Right hindlimb (tissue), 1 donor: ENCODE measurements at regions not wholly inside any gene's neighbourhood (a gene's known extent, or its start where the extent isn't known, plus 50 kb on each side); places are given as distances from the start of the nearest gene placed in this dataset.
"Not testable (repeated sequence)": the region's sequence is repeated elsewhere in the genome, so short reads cannot be mapped to it uniquely, and the experiment has no call there.

Source experiments
- DNase-seq: peaks from one replicate; pipeline ENCODE4 v3.0.0-alpha.2; 2018

GRCh38 chr20:46785958-46786357 is 76.5 kb downstream of the SLC2A10 start:
- no peak for DNase-seq

GRCh38 chr20:46786566-46786965 is 77.1 kb downstream of the SLC2A10 start:
- DNase-seq, result no peak

- no peak for DNase-seq
These were observed 78.7 kb downstream of the SLC2A10 start for GRCh38 chr20:46787991-46788762.

DNA sequence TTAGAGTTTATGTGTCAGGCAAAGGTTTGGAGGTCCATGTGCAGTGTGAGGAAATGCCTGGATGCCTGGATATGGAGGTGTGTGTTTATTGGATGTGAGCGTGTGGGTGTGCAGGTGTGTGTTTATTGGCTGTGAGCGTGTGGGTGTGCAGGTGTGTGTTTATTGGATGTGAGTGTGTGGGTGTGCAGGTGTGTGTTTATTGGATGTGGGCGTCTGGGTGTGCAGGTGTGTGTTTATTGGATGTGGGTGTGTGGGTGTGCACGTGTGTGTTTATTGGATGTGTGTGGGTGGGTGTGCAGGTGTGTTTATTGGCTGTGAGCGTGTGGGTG is 79.3 kb downstream of the SLC2A10 start:
- DNase-seq, result not testable (repeated sequence)

GRCh38 chr20:46789339-46790028 is 80.0 kb downstream of the SLC2A10 start:
- DNase-seq, result no peak

GRCh38 chr20:46791722-46792416 is 82.4 kb downstream of the SLC2A10 start:
- no peak for DNase-seq

DNA sequence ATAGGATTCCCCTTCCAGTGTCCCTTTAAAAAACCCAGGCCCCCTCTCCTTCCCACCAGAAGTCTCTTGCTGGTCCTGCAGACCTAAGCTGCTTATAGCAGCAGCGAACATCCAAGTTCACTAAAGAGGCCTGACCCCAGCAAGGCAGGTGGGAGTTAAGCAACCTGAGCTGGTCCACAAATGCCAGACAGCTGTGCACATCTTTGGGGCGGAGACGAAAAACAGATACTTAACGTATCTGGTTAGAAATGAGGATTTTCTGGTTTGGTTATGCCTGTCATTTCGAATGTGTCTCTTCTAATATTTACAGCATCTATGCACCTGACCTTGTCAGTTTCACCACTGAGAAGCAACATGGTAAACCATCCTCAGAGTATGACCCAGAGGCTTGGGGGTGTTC is 87.8 kb downstream of the SLC2A10 start:
- no peak for DNase-seq

DNA sequence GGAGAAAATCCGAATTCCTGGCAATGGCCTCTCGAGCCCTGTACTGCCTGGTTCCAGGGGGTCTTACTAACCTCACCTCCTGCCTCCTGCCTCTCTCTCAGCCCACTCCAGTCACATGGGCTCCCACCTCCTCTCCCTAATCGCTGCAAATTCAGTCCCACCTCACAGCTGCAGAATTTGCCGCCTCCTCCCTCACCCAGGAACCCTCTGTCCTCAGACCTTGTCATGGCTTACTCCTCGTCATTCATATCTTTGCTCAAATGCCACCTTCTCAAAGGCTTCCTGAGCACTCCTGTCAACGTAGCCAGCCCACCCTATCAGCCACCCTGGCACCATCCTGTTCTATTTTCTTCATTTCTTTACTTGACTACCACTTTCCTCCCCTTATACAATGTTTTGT is 89.0 kb downstream of the SLC2A10 start:
- DNase-seq, result no peak

DNA sequence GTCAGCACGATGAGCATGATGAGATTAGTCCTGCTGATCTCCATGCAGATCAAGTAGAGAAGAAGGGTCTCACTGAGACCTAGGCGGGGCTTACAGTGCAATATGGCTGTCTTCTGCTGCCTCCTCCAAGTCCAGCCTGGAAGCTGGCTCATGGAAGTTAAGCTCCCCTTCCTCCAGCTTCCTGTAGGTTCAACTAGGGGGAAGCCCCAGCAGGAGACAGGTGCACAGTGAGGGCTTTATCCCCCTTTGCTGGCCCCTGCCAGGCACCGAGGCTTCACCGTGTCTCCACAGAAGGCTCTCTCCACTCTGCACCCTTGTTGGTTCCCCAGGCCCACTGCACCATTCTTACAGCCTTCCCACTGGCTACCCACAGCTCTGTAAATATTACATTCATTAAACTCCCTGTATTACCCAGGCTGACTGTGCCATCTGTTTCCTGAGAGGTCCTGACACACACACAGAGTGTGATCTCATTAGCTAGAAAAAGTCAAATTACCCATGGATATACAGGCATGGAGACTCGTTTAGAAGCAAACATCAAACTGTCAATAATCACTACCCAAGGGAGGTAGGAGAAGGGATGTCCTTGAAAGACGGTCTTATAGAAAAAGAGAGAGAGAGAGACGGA is 90.4 kb downstream of the SLC2A10 start:
- DNase-seq, result no peak

GRCh38 chr20:46800409-46800804 is 91.0 kb downstream of the SLC2A10 start:
- DNase-seq, result no peak

- no peak for DNase-seq
These were observed 91.7 kb downstream of the SLC2A10 start for GRCh38 chr20:46801003-46801702.

GRCh38 chr20:46802722-46803121 is 91.9 kb upstream of the EYA2 start:
- DNase-seq, result no peak

DNA sequence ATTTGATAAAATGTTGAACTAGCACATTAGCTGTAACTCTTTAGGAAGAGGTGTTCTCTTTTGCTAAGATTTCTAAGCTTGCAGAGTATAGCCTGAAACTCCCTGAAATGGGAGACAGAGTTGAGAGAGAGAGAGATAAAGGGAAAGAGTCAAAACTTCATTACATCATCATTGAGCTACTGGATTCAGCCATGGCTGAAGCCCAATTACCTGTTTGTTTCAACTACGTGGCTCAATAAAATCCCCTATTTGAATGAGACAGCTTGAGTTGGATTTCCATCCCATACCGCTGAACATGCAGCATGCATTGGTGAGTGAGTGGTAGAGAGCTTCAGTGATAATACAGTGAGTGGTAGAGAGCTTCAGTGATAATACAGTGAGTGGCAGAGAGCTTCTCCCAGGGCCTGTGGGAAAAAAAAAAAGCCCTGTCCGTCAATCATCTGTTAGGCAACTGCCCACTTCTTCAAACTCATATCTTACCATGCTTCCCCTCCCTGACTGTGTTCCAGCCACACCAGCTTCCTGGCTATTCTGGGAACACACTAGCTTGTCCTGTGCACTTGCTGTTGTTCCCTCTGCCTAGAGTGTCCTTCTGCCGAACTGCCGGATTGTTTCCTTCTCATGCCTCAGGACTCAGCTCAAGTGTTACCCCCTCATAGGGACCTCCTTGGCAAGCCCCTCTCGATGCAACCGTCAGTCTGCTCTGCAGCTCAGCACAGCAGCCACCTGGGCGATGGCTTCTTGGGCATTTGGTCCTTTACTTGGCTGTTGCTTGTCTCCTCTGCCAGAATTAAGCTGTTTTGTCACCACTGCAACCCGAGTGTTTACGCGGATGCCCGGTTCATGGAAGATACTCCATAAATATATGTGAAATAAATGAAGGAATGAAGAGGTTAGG is 91.3 kb upstream of the EYA2 start:
- DNase-seq, result no peak

DNA sequence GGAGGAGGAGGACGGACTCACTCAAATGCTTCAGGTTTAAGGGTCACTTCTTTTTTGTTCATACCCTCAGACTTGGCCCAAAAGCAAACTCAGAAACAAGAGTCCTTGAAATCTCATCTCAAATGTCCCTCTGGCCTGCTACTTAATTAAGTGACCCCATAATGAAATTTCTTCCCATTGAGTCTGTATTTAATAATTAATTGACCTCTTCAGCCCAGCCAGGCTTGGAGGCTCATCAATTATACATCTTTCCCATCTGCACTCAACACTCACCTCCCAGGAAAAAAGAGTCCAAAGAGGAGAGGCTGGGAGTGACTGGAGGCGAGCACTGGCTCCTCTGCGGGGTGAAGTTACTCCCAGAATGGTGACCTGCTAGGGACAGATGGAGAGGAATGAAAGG is 90.5 kb upstream of the EYA2 start:
- no peak for DNase-seq

- DNase-seq, result no peak
These were observed 88.8 kb upstream of the EYA2 start for GRCh38 chr20:46805836-46806235.

GRCh38 chr20:46807998-46808397 is 86.6 kb upstream of the EYA2 start:
- DNase-seq, result no peak

DNA sequence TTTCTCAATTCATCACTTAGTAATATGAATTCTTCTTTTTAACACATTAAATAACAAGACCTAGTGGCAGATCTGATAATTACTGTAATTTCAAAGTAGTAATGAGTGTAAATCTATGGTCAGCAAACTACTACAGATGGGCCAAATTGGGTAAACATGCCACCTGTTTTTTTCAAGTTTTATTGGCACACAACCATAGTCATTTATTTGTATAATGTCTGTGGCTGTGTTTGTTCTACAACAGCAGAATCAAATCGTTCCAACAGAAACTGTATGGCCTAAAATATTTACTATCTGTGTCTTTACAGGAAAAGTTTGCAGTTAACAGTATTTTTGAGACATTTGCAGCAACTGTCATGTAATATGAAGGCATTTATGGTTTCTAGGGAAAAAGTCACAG is 86.1 kb upstream of the EYA2 start:
- DNase-seq, result no peak

DNA sequence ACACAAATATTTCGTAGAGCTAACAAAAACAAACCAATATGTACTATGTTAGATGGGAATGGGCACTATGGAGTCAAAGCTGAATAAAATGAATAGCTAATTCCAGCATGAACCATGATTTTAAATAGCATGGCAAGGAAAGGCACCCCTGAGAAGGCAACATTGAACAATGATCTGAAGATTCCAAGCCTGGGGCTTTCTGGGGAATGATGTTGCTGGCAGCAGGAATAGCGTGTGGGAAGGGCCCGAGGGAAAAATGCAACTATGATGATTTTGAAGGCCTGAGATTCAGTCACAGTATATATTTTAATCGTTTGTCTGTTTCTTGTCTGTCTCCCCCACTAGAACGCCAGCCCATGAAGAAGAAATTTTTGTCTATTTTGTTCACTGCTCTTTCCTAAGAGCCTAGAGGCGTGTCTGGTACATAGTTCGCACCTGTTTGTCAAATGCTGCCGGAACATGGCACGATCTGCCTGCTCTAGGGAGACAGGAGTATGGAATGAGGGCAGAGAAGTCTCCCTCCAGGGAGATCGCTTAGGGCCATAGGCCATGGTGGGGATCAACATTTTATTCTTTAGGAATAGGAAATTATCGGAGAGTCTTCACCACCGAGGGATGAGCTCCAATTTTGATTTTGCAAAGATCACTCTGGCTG is 84.8 kb upstream of the EYA2 start:
- DNase-seq, result no peak

- peak; percentile 37 for DNase-seq
These were observed 84.0 kb upstream of the EYA2 start for GRCh38 chr20:46810448-46811223.
